ENCODE measurements at regions not wholly inside any gene's neighbourhood (a gene's known extent, or its start where the extent isn't known, plus 50 kb on each side); places are given as distances from the start of the nearest gene placed in this dataset.

DNA sequence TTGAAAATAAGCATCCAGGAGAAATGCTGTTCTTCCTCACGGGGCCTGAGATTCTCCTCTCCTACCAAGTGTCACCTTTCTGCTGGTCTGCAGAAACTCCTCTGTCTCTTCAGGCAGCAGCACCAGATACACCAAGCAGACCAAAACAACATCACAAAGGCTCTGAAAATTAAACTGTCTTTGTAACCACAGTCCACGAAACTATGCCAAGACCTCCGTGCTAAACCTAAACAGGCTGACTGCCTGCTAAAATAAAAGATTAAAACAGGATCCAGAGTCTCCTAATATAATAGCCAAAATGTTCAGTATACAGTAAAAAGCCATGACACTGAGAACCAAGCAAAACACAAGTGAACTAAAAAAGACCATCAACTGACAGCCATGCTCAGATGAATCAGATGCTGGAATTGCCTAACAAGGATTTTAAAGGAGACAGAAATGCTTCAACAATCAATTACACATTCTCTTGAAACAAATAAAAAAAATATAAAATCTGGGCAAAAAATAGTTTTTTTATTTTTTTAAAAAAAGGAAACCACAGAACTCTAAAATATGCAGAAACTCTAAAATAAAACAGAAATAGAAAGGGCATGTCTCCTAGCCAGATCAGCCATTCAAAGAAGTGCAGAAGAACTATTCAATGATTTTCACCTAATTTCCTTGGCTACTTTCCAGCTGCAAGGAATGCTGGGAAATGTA lies 50.3 kb upstream of the TOX3 start:
- DNase-seq = no peak
- intact Hi-C loops (cut with DNase I) = no loop called here
- no peak for TF ChIP-seq POLR2A (IDR thresholded peaks at IDR 0.05)
- TF ChIP-seq, protein P1, sequence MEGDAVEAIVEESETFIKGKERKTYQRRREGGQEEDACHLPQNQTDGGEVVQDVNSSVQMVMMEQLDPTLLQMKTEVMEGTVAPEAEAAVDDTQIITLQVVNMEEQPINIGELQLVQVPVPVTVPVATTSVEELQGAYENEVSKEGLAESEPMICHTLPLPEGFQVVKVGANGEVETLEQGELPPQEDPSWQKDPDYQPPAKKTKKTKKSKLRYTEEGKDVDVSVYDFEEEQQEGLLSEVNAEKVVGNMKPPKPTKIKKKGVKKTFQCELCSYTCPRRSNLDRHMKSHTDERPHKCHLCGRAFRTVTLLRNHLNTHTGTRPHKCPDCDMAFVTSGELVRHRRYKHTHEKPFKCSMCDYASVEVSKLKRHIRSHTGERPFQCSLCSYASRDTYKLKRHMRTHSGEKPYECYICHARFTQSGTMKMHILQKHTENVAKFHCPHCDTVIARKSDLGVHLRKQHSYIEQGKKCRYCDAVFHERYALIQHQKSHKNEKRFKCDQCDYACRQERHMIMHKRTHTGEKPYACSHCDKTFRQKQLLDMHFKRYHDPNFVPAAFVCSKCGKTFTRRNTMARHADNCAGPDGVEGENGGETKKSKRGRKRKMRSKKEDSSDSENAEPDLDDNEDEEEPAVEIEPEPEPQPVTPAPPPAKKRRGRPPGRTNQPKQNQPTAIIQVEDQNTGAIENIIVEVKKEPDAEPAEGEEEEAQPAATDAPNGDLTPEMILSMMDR (IDR thresholded peaks at IDR 0.05) = no peak
- Histone ChIP-seq H3K27me3 (no peaks in the 10 kb centered on the region), H3K4me3 (no peak overlapping the region), H3K36me3 (replicated peaks in 1 of 2) (no peaks in the 10 kb centered on the region), H3K9me3 (replicated peaks in 1 of 3) (no peaks in the 10 kb centered on the region), H3K4me1 (replicated peaks in 1 of 2) (no peaks in the 10 kb centered on the region), H3K27ac (no peak overlapping the region)
- WGBS, 4 donors = 54 to 60% (median 59%) methylated on average over 3 of the region's 3 CpGs
